Transverse colon (tissue), 4 donors: ENCODE measurements at regions not wholly inside any gene's neighbourhood (a gene's known extent, or its start where the extent isn't known, plus 50 kb on each side); places are given as distances from the start of the nearest gene placed in this dataset.

Experiments
- DNase-seq: peaks from one replicate; pipeline ENCODE4 v3.0.0-alpha.2; 2019
- H3K27ac ChIP-seq, 4 donors: fragments of 200-600 bp; sonication (generic); 2 replicates each; pipeline ENCODE4 v1.5.1; 2016 to 2018; ENCODE audit warnings: inconsistent platforms in 4 of 4
- H3K27me3 ChIP-seq: fragments of 200-600 bp; sonication (generic); 2 replicates; pipeline ENCODE4 v1.5.1; 2017; ENCODE audit warnings: inconsistent platforms
- H3K36me3 ChIP-seq, 4 donors: fragments of 200-600 bp; sonication (generic); 2 replicates each; pipeline ENCODE4 v1.5.1; 2017 to 2019; ENCODE audit warnings: inconsistent platforms in 4 of 4
- H3K4me1 ChIP-seq, 4 donors: fragments of 200-600 bp; sonication (generic); 2 replicates each; pipeline ENCODE4 v1.5.1; 2017 to 2020; ENCODE audit warnings: inconsistent platforms in 4 of 4
- H3K4me3 ChIP-seq, 4 donors: fragments of 200-600 bp; sonication (generic); 1 replicate in 1 of 4; 2 replicates in 3 of 4; pipeline versions ENCODE4 v1.5.1 to v1.6.1; 2017 to 2019; ENCODE audit warnings: inconsistent platforms in 4 of 4
- H3K9me3 ChIP-seq, 2 donors: fragments of 200-600 bp; sonication (generic); 2 replicates each; pipeline ENCODE4 v1.5.1; 2017 to 2019; ENCODE audit warnings: inconsistent platforms in 2 of 2
- EP300 ChIP-seq: sonication (generic); formaldehyde crosslinking; IDR thresholded peaks from one replicate; pipeline ENCODE4 v1.6.1; 2017; ENCODE audit warnings: antibody characterized with exemption, low read depth
- POLR2A ChIP-seq: fragments of 450-650 bp; IDR thresholded peaks from one replicate; pipeline ENCODE4 v1.6.1; 2016; ENCODE audit warnings: antibody characterized with exemption, mild to moderate bottlenecking, moderate library complexity
- POLR2AphosphoS5 ChIP-seq, 3 donors: sonication (generic); formaldehyde crosslinking; IDR thresholded peaks; one replicate each; pipeline ENCODE4 v1.6.1; 2016; ENCODE audit warnings: antibody characterized with exemption in 3 of 3
- WGBS, 2 donors: methylation state at CpG; one replicate each; pipeline ENCODE4 v1.1.5; 2018; ENCODE audit warnings: low coverage in 1 of 2; 5-methylcytosine and 5-hydroxymethylcytosine counted together
- in situ Hi-C, 4 donors: fragments of 200-750 bp; cut with MboI; loops; one replicate each; pipeline versions ENCODE4 v1.15.0 to v1.15.1; 2017; ENCODE audit warnings: low sequenced_read_pairs in 3 of 4, low pct_ligation_motif_present in 1 of 4, low pct_unique_long_range_greater_than_20kb in 1 of 4
- intact Hi-C: fragments of 100-400 bp; cut with DNase I; formaldehyde crosslinking; loops from one replicate; pipeline ENCODE4 v1.15.1; 2023; ENCODE audit warnings: low total_unique reads
- small RNA-seq, 4 donors: library from RNA; depleted of rRNA; stranded (forward); fragments of <200 nt; gene quantifications; one replicate each; pipeline ENCODE3, GENCODE V24; 2016
- TF ChIP-seq, protein P1 (sequence below), 5 experiments: fragments of 200-600 bp in 3 of 5; fragments of 450-650 bp in 2 of 5; sonication (generic) in 3 of 5; IDR thresholded peaks; 1 replicate in 2 of 5; 2 replicates in 3 of 5; pipeline ENCODE4 v1.5.1; 2016 to 2017; ENCODE audit warnings: antibody characterized with exemption in 5 of 5, inconsistent platforms in 3 of 5, mild to moderate bottlenecking in 2 of 5, moderate library complexity in 1 of 5

- Histone ChIP-seq H3K36me3 (no peaks in the 10 kb centered on the region), H3K27me3 (no peaks in the 10 kb centered on the region), H3K4me1 (peaks cover 0 to 22% (median 7%) of the 10 kb centered on the region in 4 donors), H3K9me3 (no peaks in the 10 kb centered on the region), H3K27ac (peak overlapping the region; percentile 56 to 78 (median 65)), H3K4me3 (peak overlapping the region in 2 of 4 donors; percentile 9 to 60)
- peak; percentile 38 for DNase-seq
- TF ChIP-seq, protein P1, sequence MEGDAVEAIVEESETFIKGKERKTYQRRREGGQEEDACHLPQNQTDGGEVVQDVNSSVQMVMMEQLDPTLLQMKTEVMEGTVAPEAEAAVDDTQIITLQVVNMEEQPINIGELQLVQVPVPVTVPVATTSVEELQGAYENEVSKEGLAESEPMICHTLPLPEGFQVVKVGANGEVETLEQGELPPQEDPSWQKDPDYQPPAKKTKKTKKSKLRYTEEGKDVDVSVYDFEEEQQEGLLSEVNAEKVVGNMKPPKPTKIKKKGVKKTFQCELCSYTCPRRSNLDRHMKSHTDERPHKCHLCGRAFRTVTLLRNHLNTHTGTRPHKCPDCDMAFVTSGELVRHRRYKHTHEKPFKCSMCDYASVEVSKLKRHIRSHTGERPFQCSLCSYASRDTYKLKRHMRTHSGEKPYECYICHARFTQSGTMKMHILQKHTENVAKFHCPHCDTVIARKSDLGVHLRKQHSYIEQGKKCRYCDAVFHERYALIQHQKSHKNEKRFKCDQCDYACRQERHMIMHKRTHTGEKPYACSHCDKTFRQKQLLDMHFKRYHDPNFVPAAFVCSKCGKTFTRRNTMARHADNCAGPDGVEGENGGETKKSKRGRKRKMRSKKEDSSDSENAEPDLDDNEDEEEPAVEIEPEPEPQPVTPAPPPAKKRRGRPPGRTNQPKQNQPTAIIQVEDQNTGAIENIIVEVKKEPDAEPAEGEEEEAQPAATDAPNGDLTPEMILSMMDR (IDR thresholded peaks at IDR 0.05): no peak
- TF ChIP-seq POLR2A (no peak), EP300 (no peak), POLR2AphosphoS5 (IDR thresholded peaks at IDR 0.05) (no peak)
- in situ Hi-C loops: loop anchor here in 1 of 4 donors (25.0 kb wide), 1 partner anchor 1201 kb away; no protein-coding TSS in a partner anchor
- intact Hi-C loops: no loop called here
- 7 to 9% methylated on average over 14 to 18 of the region's 18 CpGs for WGBS, 2 donors
Measured at GRCh38 chr6:26311385-26312095, 53.5 kb upstream of the BTN3A2 start.

GRCh38 chr6:26312096-26312463, 52.9 kb upstream of the BTN3A2 start:
- H3K4me3 ChIP-seq: peak overlapping the region in 3 of 4 donors; percentile 9 to 60 (median 37)
- intact Hi-C loops (no loop called here), in situ Hi-C loops (loop anchor here in 1 of 4 donors (25.0 kb wide), 1 partner anchor 1200 kb away; no protein-coding TSS in a partner anchor)
- H3K9me3 ChIP-seq: no peaks in the 10 kb centered on the region
- H3K36me3 ChIP-seq: no peaks in the 10 kb centered on the region
- WGBS, 2 donors: 0 to 11% methylated on average over 6 of the region's 6 CpGs
- no peak for TF ChIP-seq POLR2AphosphoS5 (IDR thresholded peaks at IDR 0.05)
- TF ChIP-seq, protein P1 (IDR thresholded peaks at IDR 0.05): peak in 2 of 5 experiments; percentile 9
- peak overlapping the region; percentile 56 to 78 (median 65) for H3K27ac ChIP-seq
- H3K4me1 ChIP-seq: peaks cover 0 to 22% (median 7%) of the 10 kb centered on the region in 4 donors
- no peak for DNase-seq
- H3K27me3 ChIP-seq: no peaks in the 10 kb centered on the region

GRCh38 chr6:26312501-26313397, 52.2 kb upstream of the BTN3A2 start:
- no peaks in the 10 kb centered on the region for H3K27me3 ChIP-seq
- WGBS, 2 donors: 1% methylated on average over 25 to 34 of the region's 34 CpGs
- H3K4me3 ChIP-seq: peak overlapping the region; percentile 18 to 60 (median 30)
- H3K27ac ChIP-seq: peak overlapping the region; percentile 56 to 78 (median 65)
- intact Hi-C loops (no loop called here), in situ Hi-C loops (loop anchor here in 1 of 4 donors (25.0 kb wide), 1 partner anchor 1200 kb away; no protein-coding TSS in a partner anchor)
- no peaks in the 10 kb centered on the region for H3K36me3 ChIP-seq
- DNase-seq: peak; percentile 85
- TF ChIP-seq POLR2AphosphoS5 (IDR thresholded peaks at IDR 0.05) (no peak), POLR2A (no peak)
- TF ChIP-seq, protein P1 (IDR thresholded peaks at IDR 0.05): no peak
- H3K4me1 ChIP-seq: peaks cover 0 to 22% (median 7%) of the 10 kb centered on the region in 4 donors
- H3K9me3 ChIP-seq: no peaks in the 10 kb centered on the region

Small RNA genes in the stretch of these regions (small RNA-seq; reads per million reads assigned to genes)
- gene AL031777.2: 0 reads per million in 4 donors
- gene HIST1H2AD: 0 to 1.7 (median 0.41) reads per million in 4 donors
- gene HIST1H2APS3: 0 to 0.14 (median 0) reads per million in 4 donors
- 0 reads per million in 4 donors for gene HIST1H4G
- 0 reads per million in 4 donors for gene LARP1P1
